Activated CD4-positive, alpha-beta T cell treated with anti-CD3 and anti-CD28 coated beads for 36 hours (primary cell): ENCODE measurements at regions not wholly inside any gene's neighbourhood (a gene's known extent, or its start where the extent isn't known, plus 50 kb on each side); places are given as distances from the start of the nearest gene placed in this dataset.

Source experiments
- ATAC-seq: fragments of 200-7000 bp; cut with Tn5 transposase; one replicate; pipeline ENCODE4 v1.10.0; 2021; ENCODE audit warnings: mild to moderate bottlenecking, moderate library complexity
- CTCF ChIA-PET: fragments of 350-600 bp; sonication (Branson Sonifier 250); formaldehyde crosslinking; loops from one replicate; lab custom pipeline; 2021; ENCODE audit warnings: antibody characterized with exemption; lab: Charles Lee
- POLR2A ChIA-PET: fragments of 350-600 bp; sonication (Branson Sonifier 250); formaldehyde crosslinking; loops from one replicate; lab custom pipeline; 2021; ENCODE audit warnings: antibody characterized with exemption, inconsistent platforms; lab: Charles Lee
- DNase-seq: peaks from one replicate; pipeline ENCODE4 v3.0.0-alpha.2; 2020
- H3K27ac Mint-ChIP-seq: one replicate; pipeline ENCODE4 v1.8.0; 2021; ENCODE audit warnings: mixed read lengths
- H3K27me3 Mint-ChIP-seq: one replicate; pipeline ENCODE4 v1.8.0; 2021; ENCODE audit warnings: mixed read lengths
- H3K36me3 Mint-ChIP-seq: one replicate; pipeline ENCODE4 v1.8.0; 2021; ENCODE audit warnings: low read depth, mixed read lengths
- H3K4me1 Mint-ChIP-seq: one replicate; pipeline ENCODE4 v1.8.0; 2021; ENCODE audit warnings: mixed read lengths
- H3K4me3 Mint-ChIP-seq: one replicate; pipeline ENCODE4 v1.8.0; 2021; ENCODE audit warnings: mild to moderate bottlenecking, moderate library complexity, mixed read lengths
- H3K9me3 Mint-ChIP-seq: one replicate; pipeline ENCODE4 v1.8.0; 2021; ENCODE audit warnings: low read depth, mixed read lengths
- intact Hi-C, 2 experiments: fragments of 100-400 bp; cut with DNase I in 1 of 2; cut with micrococcal nuclease in 1 of 2; formaldehyde crosslinking; loops; one replicate each; pipeline versions ENCODE4 v1.14.2 to v1.15.1; 2022 to 2024; cut with DNase I, micrococcal nuclease

DNA sequence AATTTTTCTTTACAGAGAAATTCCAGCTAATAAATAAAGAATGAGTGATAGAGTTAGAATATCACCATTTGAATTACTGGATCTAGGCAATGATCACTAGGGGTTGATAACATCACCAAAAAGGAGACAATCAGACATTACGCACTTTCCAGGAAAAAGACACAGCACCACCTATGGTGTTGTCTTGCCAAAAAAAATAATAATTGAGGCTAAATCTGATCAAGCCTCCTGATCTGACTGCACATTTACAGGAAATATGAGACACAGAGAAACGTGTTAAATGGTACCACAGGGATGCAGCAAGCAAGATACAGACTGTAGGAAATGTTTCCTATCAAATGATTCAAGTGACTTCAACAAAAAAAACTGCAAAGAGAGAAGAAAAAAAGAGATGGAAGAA lies 92.8 kb downstream of the EOMES start:
- H3K4me3 Mint-ChIP-seq: no peak overlapping the region
- H3K9me3 Mint-ChIP-seq: no peaks in the 10 kb centered on the region
- ATAC-seq (peak; percentile 10), DNase-seq (no peak)
- no peak overlapping the region for H3K27ac Mint-ChIP-seq
- ChIA-PET CTCF (interaction anchor here (0.9 kb wide), 1 partner anchor 38 kb away, joined by 3 read pairs; no protein-coding TSS in a partner anchor), POLR2A (no interaction called here)
- H3K4me1 Mint-ChIP-seq: peaks cover 36% of the 10 kb centered on the region
- intact Hi-C loops: no loop called here
- no peaks in the 10 kb centered on the region for H3K36me3 Mint-ChIP-seq
- no peaks in the 10 kb centered on the region for H3K27me3 Mint-ChIP-seq

DNA sequence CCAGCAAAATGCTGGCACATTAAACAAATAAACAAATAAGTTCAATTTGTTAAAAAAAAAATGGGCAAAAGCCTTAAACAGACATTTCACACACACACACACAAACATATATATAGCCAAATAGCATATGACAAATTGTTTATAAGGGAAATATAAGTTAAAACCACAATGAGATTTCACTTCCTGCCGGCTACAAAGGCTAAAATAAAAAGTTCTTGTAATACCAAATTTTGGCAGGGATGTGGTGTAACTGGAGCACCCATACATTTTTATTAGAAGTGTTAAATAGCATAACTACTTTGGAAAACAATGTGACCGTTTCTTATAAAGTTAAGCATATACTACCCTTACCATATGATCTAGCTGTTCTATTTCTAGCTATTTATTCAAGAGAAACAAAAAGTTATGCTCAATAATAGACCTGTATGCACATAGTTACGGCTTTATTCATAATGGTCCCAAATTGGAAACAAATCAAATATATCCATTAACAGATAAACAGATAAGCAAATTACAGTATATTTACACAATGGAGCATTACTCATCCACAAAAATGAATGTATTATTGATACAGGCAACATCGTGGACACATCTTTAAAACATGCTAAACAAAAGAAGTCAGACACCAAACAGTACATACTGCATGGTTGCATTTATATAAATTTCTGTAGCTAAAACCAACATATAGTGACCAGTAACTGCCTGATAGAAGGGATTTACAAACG lies 93.9 kb downstream of the EOMES start:
- no peak overlapping the region for H3K27ac Mint-ChIP-seq
- H3K4me1 Mint-ChIP-seq: peaks cover 32% of the 10 kb centered on the region
- POLR2A ChIA-PET: no interaction called here

GRCh38 chr3:27626596-27627118 lies 95.5 kb downstream of the EOMES start:
- H3K27me3 Mint-ChIP-seq: no peaks in the 10 kb centered on the region
- no peak for ATAC-seq
- intact Hi-C loops: no loop called here
- no peaks in the 10 kb centered on the region for H3K36me3 Mint-ChIP-seq
- CTCF ChIA-PET: no interaction called here
- no peak overlapping the region for H3K27ac Mint-ChIP-seq
- no peak overlapping the region for H3K4me3 Mint-ChIP-seq
- POLR2A ChIA-PET: no interaction called here
- peaks cover 29% of the 10 kb centered on the region for H3K4me1 Mint-ChIP-seq
- H3K9me3 Mint-ChIP-seq: no peaks in the 10 kb centered on the region
- no peak for DNase-seq

More for the DNA sequence above, 93.9 kb downstream of the EOMES start:
- Mint-ChIP-seq H3K9me3 (no peaks in the 10 kb centered on the region), H3K4me3 (no peak overlapping the region), H3K36me3 (no peaks in the 10 kb centered on the region), H3K27me3 (no peaks in the 10 kb centered on the region)
- ATAC-seq: no peak
- no peak for DNase-seq
- CTCF ChIA-PET: interaction anchor here (0.9 kb wide), 1 partner anchor 37 kb away, joined by 3 read pairs; no protein-coding TSS in a partner anchor
- intact Hi-C loops: no loop called here

DNA sequence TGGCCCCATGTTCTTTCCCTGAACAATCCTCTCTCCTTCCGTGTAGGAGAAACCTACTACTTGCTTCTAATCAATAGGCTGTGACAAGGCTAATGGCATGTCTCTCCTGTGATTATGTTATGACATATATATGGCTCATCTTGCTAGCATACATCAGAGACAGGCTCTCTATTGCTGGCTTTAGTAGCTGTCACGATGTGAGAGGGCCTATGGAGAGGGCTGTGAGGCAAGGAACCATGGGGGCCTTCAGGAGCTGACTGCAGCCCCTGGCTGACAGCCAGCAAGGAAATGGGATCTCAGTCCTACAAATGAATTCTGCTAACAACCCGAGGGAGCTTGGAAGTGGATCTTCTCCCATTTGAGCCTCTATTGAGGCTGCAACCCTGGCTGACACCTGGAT lies 96.3 kb downstream of the EOMES start:
- Mint-ChIP-seq H3K27me3 (no peaks in the 10 kb centered on the region), H3K4me3 (no peak overlapping the region), H3K9me3 (no peaks in the 10 kb centered on the region), H3K4me1 (peaks cover 23% of the 10 kb centered on the region), H3K27ac (no peak overlapping the region), H3K36me3 (no peaks in the 10 kb centered on the region)
- ATAC-seq: no peak
- ChIA-PET CTCF (no interaction called here), POLR2A (no interaction called here)
- intact Hi-C loops: no loop called here
- no peak for DNase-seq

DNA sequence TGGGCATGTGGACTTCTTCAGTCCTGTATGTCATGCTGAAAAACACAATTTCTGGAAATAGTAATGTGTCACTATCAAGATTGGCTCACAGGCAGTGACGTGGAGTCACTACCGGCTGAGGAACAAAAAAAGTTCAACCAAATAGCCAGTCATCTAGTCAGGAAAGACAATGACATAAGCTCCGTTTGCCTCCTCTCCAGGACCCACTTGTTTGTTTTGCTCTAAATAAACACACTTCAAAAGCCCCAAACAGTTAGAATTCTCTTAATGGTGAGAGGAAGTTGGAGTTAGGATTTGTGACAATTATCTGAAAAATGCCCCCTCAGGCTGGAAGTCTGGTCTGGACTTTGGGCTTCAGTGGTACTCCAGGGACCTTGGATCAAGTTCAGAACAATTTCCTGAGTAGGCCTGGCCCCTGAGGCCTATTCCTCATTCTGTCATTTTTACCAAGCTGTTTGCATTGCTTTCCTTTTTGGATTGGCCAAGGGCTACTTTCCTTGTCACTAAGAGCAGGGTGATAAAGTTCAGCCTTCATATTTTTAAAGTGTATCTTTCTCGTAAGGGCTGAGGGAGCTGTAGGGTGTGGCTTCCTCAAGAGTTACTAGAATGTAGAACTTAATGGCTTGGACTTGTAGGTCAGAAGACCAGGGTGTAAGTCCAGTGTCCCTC lies 98.9 kb downstream of the EOMES start:
- CTCF ChIA-PET: no interaction called here
- no peak for ATAC-seq
- no peaks in the 10 kb centered on the region for H3K9me3 Mint-ChIP-seq

DNA sequence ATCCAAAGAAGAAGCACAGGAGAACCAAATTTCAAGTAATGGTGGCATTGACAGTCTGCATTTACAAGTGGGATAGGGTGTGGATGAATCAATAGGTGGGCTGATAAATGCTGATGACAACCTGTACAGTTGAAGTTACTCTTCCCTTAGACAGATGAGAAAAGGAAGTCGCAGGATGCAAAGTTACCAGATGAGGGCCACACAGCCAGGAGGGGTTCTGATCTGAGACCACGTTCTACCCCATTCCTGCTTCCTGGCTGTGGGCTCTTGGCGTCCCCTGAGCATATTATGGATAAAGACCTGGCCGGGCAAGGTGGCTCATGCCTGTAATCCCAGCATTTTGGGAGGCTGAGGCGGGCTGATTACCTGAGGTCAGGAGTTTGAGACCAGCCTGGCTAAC lies 104.6 kb downstream of the EOMES start:
- Mint-ChIP-seq H3K4me3 (no peak overlapping the region), H3K27me3 (no peaks in the 10 kb centered on the region), H3K4me1 (no peaks in the 10 kb centered on the region), H3K9me3 (peaks cover 11% of the 10 kb centered on the region), H3K36me3 (peaks cover 2% of the 10 kb centered on the region), H3K27ac (no peak overlapping the region)
- ChIA-PET CTCF (interaction anchor here (0.7 kb wide), 1 partner anchor 85 kb away, joined by 3 read pairs; no protein-coding TSS in a partner anchor), POLR2A (no interaction called here)
- DNase-seq (no peak), ATAC-seq (no peak)
- intact Hi-C loops: no loop called here

More for the DNA sequence above, 98.9 kb downstream of the EOMES start:
- DNase-seq: no peak
- no peaks in the 10 kb centered on the region for H3K27me3 Mint-ChIP-seq
- H3K36me3 Mint-ChIP-seq: no peaks in the 10 kb centered on the region
- intact Hi-C loops: no loop called here
- POLR2A ChIA-PET: interaction anchor here (1.1 kb wide), 1 partner anchor 139 kb away, joined by 3 read pairs; the partner anchor contains the start of gene SLC4A7
- H3K4me3 Mint-ChIP-seq: no peak overlapping the region
- peaks cover 11% of the 10 kb centered on the region for H3K4me1 Mint-ChIP-seq
- no peak overlapping the region for H3K27ac Mint-ChIP-seq

DNA sequence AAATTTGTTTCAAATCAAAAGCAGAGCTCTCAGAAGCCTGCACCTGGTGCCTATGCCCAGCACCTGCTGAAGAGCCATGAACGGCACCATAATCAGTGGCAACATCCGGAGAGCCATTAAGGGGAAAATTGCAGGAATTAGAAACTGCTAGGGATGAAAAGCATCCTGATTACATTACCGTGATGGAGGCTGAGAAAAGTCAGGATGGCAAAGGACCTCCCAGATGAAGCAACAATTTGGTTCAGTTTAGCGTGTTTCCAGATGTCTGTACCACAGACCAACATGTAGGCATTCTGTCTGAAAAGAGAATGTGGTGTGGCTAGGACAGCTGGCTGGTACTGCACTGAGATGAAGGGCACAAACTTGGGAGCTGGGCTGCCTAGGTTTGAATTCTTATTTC lies 106.1 kb downstream of the EOMES start:
- DNase-seq (no peak), ATAC-seq (no peak)
- Mint-ChIP-seq H3K36me3 (peaks cover 2% of the 10 kb centered on the region), H3K27me3 (no peaks in the 10 kb centered on the region), H3K9me3 (peaks cover 11% of the 10 kb centered on the region), H3K4me3 (no peak overlapping the region), H3K4me1 (no peaks in the 10 kb centered on the region), H3K27ac (no peak overlapping the region)
- POLR2A ChIA-PET: interaction anchor here (0.7 kb wide), 1 partner anchor 211 kb away, joined by 3 read pairs; no protein-coding TSS in a partner anchor
- CTCF ChIA-PET: no interaction called here
- intact Hi-C loops: no loop called here

DNA sequence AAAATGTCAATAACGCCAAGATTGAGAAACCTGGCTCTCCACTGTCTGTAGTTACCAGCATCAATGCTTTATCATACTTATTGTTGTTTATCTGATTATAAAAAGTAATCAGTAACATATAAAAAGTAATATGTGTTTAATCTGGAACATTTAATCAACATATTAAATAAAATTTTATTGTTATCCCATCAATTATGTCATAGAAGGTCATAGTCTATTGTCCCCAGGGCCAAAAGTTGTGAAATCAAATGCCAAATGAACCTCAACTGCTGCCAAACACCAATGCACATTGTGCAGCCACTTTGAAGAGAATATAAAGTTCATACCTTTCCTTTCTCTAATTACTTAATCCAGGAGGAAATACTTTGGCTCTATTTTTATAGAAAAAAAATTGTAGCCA lies 106.6 kb downstream of the EOMES start:
- no peaks in the 10 kb centered on the region for H3K27me3 Mint-ChIP-seq
- no peak for DNase-seq
- ATAC-seq: no peak
- no peaks in the 10 kb centered on the region for H3K4me1 Mint-ChIP-seq
- H3K36me3 Mint-ChIP-seq: peaks cover 2% of the 10 kb centered on the region
- intact Hi-C loops: no loop called here
- ChIA-PET POLR2A (interaction anchor here (0.7 kb wide), 1 partner anchor 211 kb away, joined by 3 read pairs; no protein-coding TSS in a partner anchor), CTCF (no interaction called here)
- H3K27ac Mint-ChIP-seq: no peak overlapping the region
- peaks cover 11% of the 10 kb centered on the region for H3K9me3 Mint-ChIP-seq
- no peak overlapping the region for H3K4me3 Mint-ChIP-seq

GRCh38 chr3:27614592-27614991 lies 107.5 kb downstream of the EOMES start:
- intact Hi-C loops: no loop called here
- Mint-ChIP-seq H3K27ac (no peak overlapping the region), H3K27me3 (no peaks in the 10 kb centered on the region), H3K36me3 (peaks cover 2% of the 10 kb centered on the region), H3K9me3 (peaks cover 11% of the 10 kb centered on the region), H3K4me3 (no peak overlapping the region), H3K4me1 (no peaks in the 10 kb centered on the region)
- no peak for DNase-seq
- ChIA-PET POLR2A (no interaction called here), CTCF (no interaction called here)
- no peak for ATAC-seq

- Mint-ChIP-seq H3K27me3 (no peaks in the 10 kb centered on the region), H3K27ac (no peak overlapping the region), H3K4me1 (no peaks in the 10 kb centered on the region), H3K9me3 (peaks cover 11% of the 10 kb centered on the region), H3K4me3 (no peak overlapping the region), H3K36me3 (peaks cover 2% of the 10 kb centered on the region)
- ATAC-seq (no peak), DNase-seq (no peak)
- intact Hi-C loops: no loop called here
- ChIA-PET CTCF (no interaction called here), POLR2A (no interaction called here)
These were observed 108.2 kb downstream of the EOMES start for GRCh38 chr3:27613846-27614500.

DNA sequence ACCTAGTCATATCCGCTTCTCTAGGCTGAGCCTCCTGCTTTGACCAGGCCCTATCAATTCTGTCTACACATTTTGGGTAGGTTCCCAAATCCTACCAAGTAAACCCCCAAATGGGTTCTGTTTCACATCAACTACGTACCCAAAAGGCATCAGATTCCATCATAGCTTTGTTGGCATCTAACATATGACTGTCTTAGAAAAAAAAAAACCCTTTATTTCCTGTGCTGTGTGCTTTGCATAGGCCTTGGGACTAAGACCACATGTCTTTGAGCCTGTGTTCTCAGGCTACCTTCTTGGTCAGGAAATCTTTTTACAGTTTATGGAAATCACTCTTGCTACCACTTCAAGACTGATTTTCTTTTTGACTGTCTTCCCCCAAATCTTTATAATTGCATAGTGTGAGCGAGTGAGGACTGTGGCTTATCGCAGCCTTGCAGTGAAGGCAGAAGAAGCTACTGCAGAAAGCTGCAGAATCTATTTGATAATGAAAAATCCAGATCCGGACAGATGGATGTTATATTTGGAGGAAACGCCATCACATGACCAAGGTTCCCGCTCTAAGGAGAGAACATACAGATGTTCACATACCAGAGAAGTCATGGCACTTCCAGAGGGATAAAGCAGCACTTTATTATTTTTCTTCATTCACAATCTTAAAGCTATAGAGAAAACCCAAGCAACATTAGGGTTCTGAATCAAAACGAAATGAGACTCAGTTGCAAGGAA lies 111.2 kb downstream of the EOMES start:
- Mint-ChIP-seq H3K27ac (no peak overlapping the region), H3K9me3 (peaks cover 11% of the 10 kb centered on the region), H3K4me3 (no peak overlapping the region), H3K4me1 (no peaks in the 10 kb centered on the region), H3K27me3 (no peaks in the 10 kb centered on the region), H3K36me3 (peaks cover 2% of the 10 kb centered on the region)
- ATAC-seq: no peak
- DNase-seq: no peak
- intact Hi-C loops: no loop called here
- ChIA-PET POLR2A (no interaction called here), CTCF (interaction anchor here (0.8 kb wide), 1 partner anchor 70 kb away, joined by 4 read pairs; no protein-coding TSS in a partner anchor)
